Neural cell (in vitro differentiated cells): ENCODE measurements at regions not wholly inside any gene's neighbourhood (a gene's known extent, or its start where the extent isn't known, plus 50 kb on each side); places are given as distances from the start of the nearest gene placed in this dataset.

Source experiments
- H2AFZ ChIP-seq: fragments of 200-600, 300-800 bp; sonication (generic), shearing (Covaris generic); 2 replicates; pipeline ENCODE4 v1.6.0; 2014; ENCODE audit warnings: low read depth, mild to moderate bottlenecking, antibody characterized with exemption, low read length, moderate library complexity
- H3F3A ChIP-seq: fragments of 200-600 bp; shearing (Covaris generic); 2 replicates; pipeline ENCODE4 v1.6.1; 2016; ENCODE audit warnings: mild to moderate bottlenecking, moderate library complexity, mixed read lengths, antibody characterized with exemption, low read length; ENCODE audit not compliant: insufficient read depth, poor library complexity, severe bottlenecking
- H3K27ac ChIP-seq: fragments of 200-600, 300-800 bp; sonication (generic), shearing (Covaris generic); 2 replicates; pipeline ENCODE4 v1.5.1; 2014; ENCODE audit warnings: mild to moderate bottlenecking, low read length, moderate library complexity
- H3K27me3 ChIP-seq: fragments of 300-800, 200-600 bp; sonication (generic), shearing (Covaris generic); 2 replicates; pipeline ENCODE4 v1.6.0; 2014; ENCODE audit warnings: mild to moderate bottlenecking, low read depth, low read length, moderate library complexity; ENCODE audit not compliant: insufficient read depth
- H3K36me3 ChIP-seq: fragments of 300-800, 200-600 bp; sonication (generic), shearing (Covaris generic); 2 replicates; pipeline ENCODE4 v1.5.1; 2014; ENCODE audit warnings: mild to moderate bottlenecking, antibody characterized with exemption, low read length, moderate library complexity; ENCODE audit not compliant: insufficient read depth
- H3K4me2 ChIP-seq: fragments of 300-800, 200-600 bp; sonication (generic), shearing (Covaris generic); 2 replicates; pipeline ENCODE4 v1.6.0; 2014; ENCODE audit warnings: mild to moderate bottlenecking, low read length
- H3K4me3 ChIP-seq: fragments of 300-800, 200-600 bp; sonication (generic), shearing (Covaris generic); 2 replicates; pipeline ENCODE4 v1.5.1; 2014; ENCODE audit warnings: mild to moderate bottlenecking, low read length, moderate library complexity
- H3K79me2 ChIP-seq: fragments of 200-600 bp; shearing (Covaris generic); replicated peaks from 2 replicates; pipeline ENCODE4 v1.6.0; 2014; ENCODE audit warnings: mild to moderate bottlenecking, low read length, moderate library complexity; ENCODE audit not compliant: insufficient read depth
- H3K9ac ChIP-seq: fragments of 300-800, 200-600 bp; sonication (generic), shearing (Covaris generic); 2 replicates; pipeline ENCODE4 v1.6.1; 2016; ENCODE audit warnings: mild to moderate bottlenecking, low read length, mixed read lengths
- H3K9me2 ChIP-seq: fragments of 200-600 bp; shearing (Covaris generic); 2 replicates; pipeline ENCODE4 v1.6.1; 2016; ENCODE audit warnings: mild to moderate bottlenecking, low read length, mixed read lengths; ENCODE audit not compliant: insufficient read depth
- H3K9me3 ChIP-seq: fragments of 200-600, 300-800 bp; sonication (generic), shearing (Covaris generic); 2 replicates; pipeline ENCODE4 v1.6.1; 2016; ENCODE audit warnings: mild to moderate bottlenecking, mixed run types, low read length, moderate library complexity, mixed read lengths
- H4K20me1 ChIP-seq: fragments of 200-600 bp; shearing (Covaris generic); 2 replicates; pipeline ENCODE4 v1.6.1; 2016; ENCODE audit warnings: mild to moderate bottlenecking, mixed run types; ENCODE audit not compliant: insufficient read depth
- CTCF ChIP-seq: fragments of 450-650 bp; IDR thresholded peaks from 2 replicates; pipeline ENCODE4 v1.5.1; 2014; ENCODE audit warnings: antibody characterized with exemption, mild to moderate bottlenecking, moderate library complexity; ENCODE audit not compliant: poor library complexity, severe bottlenecking
- EP300 ChIP-seq: fragments of 450-650 bp; conservative IDR thresholded peaks from 2 replicates; pipeline ENCODE4 v1.6.1; 2014; ENCODE audit warnings: antibody characterized with exemption, mild to moderate bottlenecking, moderate library complexity; ENCODE audit not compliant: poor library complexity, severe bottlenecking
- EZH2 ChIP-seq: fragments of 200-600, 300-800 bp; shearing (Covaris generic), sonication (generic); IDR thresholded peaks from 2 replicates; pipeline ENCODE4 v1.6.1; 2014; ENCODE audit warnings: antibody characterized with exemption, low read length, borderline replicate concordance, mild to moderate bottlenecking; ENCODE audit not compliant: insufficient read depth, poor library complexity, severe bottlenecking
- MXI1 ChIP-seq: fragments of 450-650 bp; conservative IDR thresholded peaks from 2 replicates; pipeline ENCODE4 v1.6.1; 2014; ENCODE audit warnings: antibody characterized with exemption, mild to moderate bottlenecking; ENCODE audit not compliant: poor library complexity, severe bottlenecking
- POLR2AphosphoS5 ChIP-seq: IDR thresholded peaks from 2 replicates; pipeline ENCODE4 v1.6.1; 2012
- RAD21 ChIP-seq: fragments of 450-650 bp; conservative IDR thresholded peaks from 2 replicates; pipeline ENCODE4 v1.6.1; 2014; ENCODE audit warnings: antibody characterized with exemption, mild to moderate bottlenecking, moderate library complexity
- REST ChIP-seq: IDR thresholded peaks from 2 replicates; pipeline ENCODE4 v1.6.1; 2012; ENCODE audit warnings: borderline replicate concordance
- SMC3 ChIP-seq: fragments of 450-650 bp; conservative IDR thresholded peaks from 2 replicates; pipeline ENCODE4 v1.6.1; 2014; ENCODE audit warnings: antibody characterized with exemption, mild to moderate bottlenecking, moderate library complexity; ENCODE audit not compliant: poor library complexity
- TAF1 ChIP-seq: IDR thresholded peaks from 2 replicates; pipeline ENCODE4 v1.6.1; 2012; ENCODE audit warnings: low read depth

- H3K27ac ChIP-seq = no peak overlapping the region
- no peak overlapping the region for H3K4me2 ChIP-seq
- H3F3A ChIP-seq = no peaks in the 10 kb centered on the region
- no peak for TF ChIP-seq POLR2AphosphoS5
- no peak for TF ChIP-seq TAF1
- TF ChIP-seq EZH2 = no peak
- no peak for TF ChIP-seq RAD21
- no peak for TF ChIP-seq MXI1
- no peak for TF ChIP-seq SMC3
- TF ChIP-seq EP300 = no peak
- no peak for TF ChIP-seq REST
- no peak for TF ChIP-seq CTCF
- no peak overlapping the region for H3K4me3 ChIP-seq
- H3K9me3 ChIP-seq = no peaks in the 10 kb centered on the region
- no peak overlapping the region for H2AFZ ChIP-seq
- no peaks in the 10 kb centered on the region for H3K36me3 ChIP-seq
- no peaks in the 10 kb centered on the region for H4K20me1 ChIP-seq
- H3K79me2 ChIP-seq = no peaks in the 10 kb centered on the region
- H3K27me3 ChIP-seq = no peaks in the 10 kb centered on the region
- H3K9ac ChIP-seq = no peak overlapping the region
- no peaks in the 10 kb centered on the region for H3K9me2 ChIP-seq
Observed at GRCh38 chr22:34070051-34070450, 149.8 kb upstream of the LARGE1 start.

- H3K27ac ChIP-seq = no peak overlapping the region
- TF ChIP-seq EZH2 = no peak
- TF ChIP-seq CTCF = no peak
- no peak for TF ChIP-seq MXI1
- TF ChIP-seq REST = no peak
- no peak for TF ChIP-seq RAD21
- TF ChIP-seq POLR2AphosphoS5 = no peak
- TF ChIP-seq EP300 = no peak
- no peak for TF ChIP-seq TAF1
- no peak for TF ChIP-seq SMC3
- H2AFZ ChIP-seq = no peak overlapping the region
- H3K36me3 ChIP-seq = no peaks in the 10 kb centered on the region
- no peaks in the 10 kb centered on the region for H3K27me3 ChIP-seq
- H3F3A ChIP-seq = no peaks in the 10 kb centered on the region
- no peak overlapping the region for H3K4me3 ChIP-seq
- H3K9ac ChIP-seq = no peak overlapping the region
- H3K9me3 ChIP-seq = no peaks in the 10 kb centered on the region
- no peaks in the 10 kb centered on the region for H3K9me2 ChIP-seq
- H3K4me2 ChIP-seq = no peak overlapping the region
- no peaks in the 10 kb centered on the region for H4K20me1 ChIP-seq
- H3K79me2 ChIP-seq = no peaks in the 10 kb centered on the region
Observed at GRCh38 chr22:34070531-34070930, 150.3 kb upstream of the LARGE1 start.
